ENCODE measurements at regions not wholly inside any gene's neighbourhood (a gene's known extent, or its start where the extent isn't known, plus 50 kb on each side); places are given as distances from the start of the nearest gene placed in this dataset.

GRCh38 chr4:32340591-32340990 is 1620.4 kb downstream of the PCDH7 start:
- no peak for DNase-seq

- no peak for DNase-seq
Observed at GRCh38 chr4:32341342-32341741, 1621.2 kb downstream of the PCDH7 start.

- DNase-seq = no peak
Observed at GRCh38 chr4:32342054-32342453, 1621.9 kb downstream of the PCDH7 start.

GRCh38 chr4:32349026-32349425 is 1628.9 kb downstream of the PCDH7 start:
- no peak for DNase-seq

GRCh38 chr4:32374206-32374605 is 1654.0 kb downstream of the PCDH7 start:
- DNase-seq = no peak

- no peak for DNase-seq
Observed at GRCh38 chr4:32393806-32394205, 1673.6 kb downstream of the PCDH7 start.

- no peak for DNase-seq
Observed at GRCh38 chr4:32394255-32394654, 1674.1 kb downstream of the PCDH7 start.

- DNase-seq = no peak
Observed at GRCh38 chr4:32396507-32397070, 1676.4 kb downstream of the PCDH7 start.

GRCh38 chr4:32400870-32401269 is 1680.7 kb downstream of the PCDH7 start:
- DNase-seq = no peak

- no peak for DNase-seq
Observed at GRCh38 chr4:32417113-32417704, 1697.0 kb downstream of the PCDH7 start.

GRCh38 chr4:32423267-32423666 is 1703.1 kb downstream of the PCDH7 start:
- DNase-seq = no peak

GRCh38 chr4:32425243-32425642 is 1705.1 kb downstream of the PCDH7 start:
- DNase-seq = no peak

- DNase-seq = no peak
Observed at GRCh38 chr4:32427566-32427965, 1707.4 kb downstream of the PCDH7 start.

- DNase-seq = no peak
Observed at GRCh38 chr4:32429151-32429550, 1709.0 kb downstream of the PCDH7 start.

GRCh38 chr4:32435308-32435707 is 1715.1 kb downstream of the PCDH7 start:
- DNase-seq = no peak

GRCh38 chr4:32436816-32437215 is 1716.6 kb downstream of the PCDH7 start:
- no peak for DNase-seq

GRCh38 chr4:32440391-32440790 is 1720.2 kb downstream of the PCDH7 start:
- no peak for DNase-seq

- no peak for DNase-seq
Observed at GRCh38 chr4:32454482-32454881, 1734.3 kb downstream of the PCDH7 start.

GRCh38 chr4:32455231-32455630 is 1735.1 kb downstream of the PCDH7 start:
- DNase-seq = no peak

- DNase-seq = no peak
Observed at GRCh38 chr4:32460972-32461371, 1740.8 kb downstream of the PCDH7 start.

- DNase-seq = no peak
Observed at GRCh38 chr4:32462944-32463343, 1742.8 kb downstream of the PCDH7 start.

GRCh38 chr4:32470087-32470585 is 1750.0 kb downstream of the PCDH7 start:
- DNase-seq = no peak

- DNase-seq = no peak
Observed at GRCh38 chr4:32472918-32473317, 1752.7 kb downstream of the PCDH7 start.

GRCh38 chr4:32475710-32476109 is 1755.5 kb downstream of the PCDH7 start:
- no peak for DNase-seq

GRCh38 chr4:32477518-32477917 is 1757.3 kb downstream of the PCDH7 start:
- no peak for DNase-seq

Data from left hindlimb (tissue), 1 donor.